Breast epithelium (tissue), 3 donors: ENCODE measurements at regions not wholly inside any gene's neighbourhood (a gene's known extent, or its start where the extent isn't known, plus 50 kb on each side); places are given as distances from the start of the nearest gene placed in this dataset.

Source experiments
- POLR2AphosphoS5 ChIP-seq, 3 donors: sonication (generic); formaldehyde crosslinking; IDR thresholded peaks; one replicate each; pipeline ENCODE4 v1.6.1; 2017; ENCODE audit warnings: antibody characterized with exemption in 3 of 3
- TF ChIP-seq, protein P1 (sequence below), 3 donors: fragments of 450-650 bp; IDR thresholded peaks; one replicate each; pipeline ENCODE4 v1.5.1; 2016 to 2017; ENCODE audit warnings: antibody characterized with exemption in 3 of 3, mild to moderate bottlenecking in 3 of 3, moderate library complexity in 3 of 3

DNA sequence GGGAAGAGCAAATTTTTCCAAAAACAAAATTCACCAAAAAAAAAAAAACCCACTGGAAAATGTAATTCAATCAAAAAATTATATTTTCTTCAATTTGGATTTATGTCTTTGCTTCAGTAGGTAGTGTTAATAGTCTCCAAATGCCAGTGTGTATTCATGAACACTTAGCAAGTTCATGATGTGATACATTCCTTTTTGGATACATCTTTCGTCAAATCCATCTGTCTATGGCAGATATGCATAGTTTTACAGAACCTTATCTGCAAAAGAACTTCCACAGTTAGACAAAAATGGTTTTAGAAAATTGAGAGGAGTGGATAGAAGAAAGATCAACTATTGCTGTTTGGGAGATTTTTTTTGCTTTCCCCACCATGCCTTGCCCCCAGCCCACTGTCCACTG, 214.6 kb downstream of the DEPDC1B start:
- TF ChIP-seq POLR2AphosphoS5 (IDR thresholded peaks at IDR 0.05) = no peak
- TF ChIP-seq, protein P1, sequence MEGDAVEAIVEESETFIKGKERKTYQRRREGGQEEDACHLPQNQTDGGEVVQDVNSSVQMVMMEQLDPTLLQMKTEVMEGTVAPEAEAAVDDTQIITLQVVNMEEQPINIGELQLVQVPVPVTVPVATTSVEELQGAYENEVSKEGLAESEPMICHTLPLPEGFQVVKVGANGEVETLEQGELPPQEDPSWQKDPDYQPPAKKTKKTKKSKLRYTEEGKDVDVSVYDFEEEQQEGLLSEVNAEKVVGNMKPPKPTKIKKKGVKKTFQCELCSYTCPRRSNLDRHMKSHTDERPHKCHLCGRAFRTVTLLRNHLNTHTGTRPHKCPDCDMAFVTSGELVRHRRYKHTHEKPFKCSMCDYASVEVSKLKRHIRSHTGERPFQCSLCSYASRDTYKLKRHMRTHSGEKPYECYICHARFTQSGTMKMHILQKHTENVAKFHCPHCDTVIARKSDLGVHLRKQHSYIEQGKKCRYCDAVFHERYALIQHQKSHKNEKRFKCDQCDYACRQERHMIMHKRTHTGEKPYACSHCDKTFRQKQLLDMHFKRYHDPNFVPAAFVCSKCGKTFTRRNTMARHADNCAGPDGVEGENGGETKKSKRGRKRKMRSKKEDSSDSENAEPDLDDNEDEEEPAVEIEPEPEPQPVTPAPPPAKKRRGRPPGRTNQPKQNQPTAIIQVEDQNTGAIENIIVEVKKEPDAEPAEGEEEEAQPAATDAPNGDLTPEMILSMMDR (IDR thresholded peaks at IDR 0.05) = no peak
